Gastrocnemius medialis (tissue), 4 donors: ENCODE measurements at regions not wholly inside any gene's neighbourhood (a gene's known extent, or its start where the extent isn't known, plus 50 kb on each side); places are given as distances from the start of the nearest gene placed in this dataset.

Source experiments
- CTCF ChIP-seq, 5 experiments: fragments of 450-650 bp in 3 of 5; fragments of 200-600 bp in 2 of 5; sonication (generic) in 2 of 5; IDR thresholded peaks in 4 of 5; conservative IDR thresholded peaks in 1 of 5; 1 replicate in 4 of 5; 2 replicates in 1 of 5; pipeline ENCODE4 v1.5.1; 2016 to 2019; ENCODE audit warnings: antibody characterized with exemption in 5 of 5, mild to moderate bottlenecking in 3 of 5, moderate library complexity in 3 of 5
- POLR2A ChIP-seq, 2 donors: fragments of 450-650 bp; IDR thresholded peaks; one replicate each; pipeline ENCODE4 v1.6.1; 2017; ENCODE audit warnings: antibody characterized with exemption in 2 of 2, mild to moderate bottlenecking in 2 of 2, moderate library complexity in 2 of 2

- no peak for TF ChIP-seq CTCF (IDR thresholded peaks at IDR 0.05 in 4 of 5, conservative IDR thresholded peaks at IDR 0.05 in 1 of 5)
- TF ChIP-seq POLR2A (IDR thresholded peaks at IDR 0.05), result no peak
These were observed 82.3 kb upstream of the ASAP2 start for GRCh38 chr2:9124231-9124741.
